HG03460 (cell line): ENCODE measurements at regions not wholly inside any gene's neighbourhood (a gene's known extent, or its start where the extent isn't known, plus 50 kb on each side); places are given as distances from the start of the nearest gene placed in this dataset.
"Not testable (repeated sequence)": the region's sequence is repeated elsewhere in the genome, so short reads cannot be mapped to it uniquely, and the experiment has no call there.

Source experiments
- ATAC-seq: cut with Tn5 transposase; IDR thresholded peaks from one replicate; pipeline ENCODE4 v1.9.1; 2021; ENCODE audit not compliant: unreplicated experiment

DNA sequence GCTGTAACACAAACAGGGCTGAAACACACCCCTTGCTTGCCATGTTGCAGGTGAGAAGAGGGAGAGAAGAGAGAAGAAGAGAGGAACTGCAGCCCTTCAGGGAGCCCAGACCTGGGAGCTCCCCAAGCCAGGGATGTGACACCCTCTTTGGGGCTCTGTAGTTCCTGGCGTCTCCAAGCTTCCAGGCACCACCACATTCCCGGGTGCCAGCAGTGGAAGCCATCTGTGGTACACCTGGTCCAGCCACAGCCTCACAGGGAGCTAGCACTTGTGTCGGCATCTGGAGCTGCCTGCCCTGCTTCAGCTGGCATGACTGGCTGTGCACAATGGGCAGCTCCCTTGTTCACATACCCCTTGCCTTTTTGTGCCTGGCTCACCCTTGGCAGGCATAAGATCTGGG lies 182.1 kb downstream of the DEPDC1B start:
- ATAC-seq = no peak

DNA sequence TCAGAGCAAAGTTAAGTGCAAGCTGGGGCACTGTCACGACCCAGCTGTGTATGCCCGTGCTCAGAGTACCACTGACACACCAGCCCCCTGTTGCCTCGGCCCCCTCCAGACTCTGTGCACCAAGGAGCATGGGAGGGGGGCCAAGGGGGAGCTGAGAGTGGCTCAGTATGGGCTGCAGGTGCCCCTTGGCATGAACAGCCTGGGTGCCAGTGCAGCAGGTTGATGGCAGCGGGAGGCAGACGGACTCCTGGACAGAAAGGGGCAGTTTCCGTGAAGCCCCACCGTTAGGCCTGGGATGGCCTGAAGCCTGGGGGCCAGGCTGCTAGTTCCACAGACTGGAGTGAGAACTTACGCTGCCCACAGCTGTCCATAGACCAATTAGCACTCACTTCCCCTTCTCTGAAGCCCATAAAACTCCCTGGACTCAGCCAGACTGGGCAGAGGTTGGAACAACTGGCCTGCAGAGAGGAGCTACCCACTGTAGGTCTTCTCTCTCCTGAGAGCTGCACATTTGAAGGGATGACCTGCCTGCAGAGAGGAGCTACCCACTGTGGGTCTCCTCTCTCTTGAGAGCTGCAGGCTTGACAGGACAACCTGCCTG lies 182.8 kb downstream of the DEPDC1B start:
- no peak for ATAC-seq

GRCh38 chr5:60516688-60517087 lies 183.3 kb downstream of the DEPDC1B start:
- no peak for ATAC-seq

DNA sequence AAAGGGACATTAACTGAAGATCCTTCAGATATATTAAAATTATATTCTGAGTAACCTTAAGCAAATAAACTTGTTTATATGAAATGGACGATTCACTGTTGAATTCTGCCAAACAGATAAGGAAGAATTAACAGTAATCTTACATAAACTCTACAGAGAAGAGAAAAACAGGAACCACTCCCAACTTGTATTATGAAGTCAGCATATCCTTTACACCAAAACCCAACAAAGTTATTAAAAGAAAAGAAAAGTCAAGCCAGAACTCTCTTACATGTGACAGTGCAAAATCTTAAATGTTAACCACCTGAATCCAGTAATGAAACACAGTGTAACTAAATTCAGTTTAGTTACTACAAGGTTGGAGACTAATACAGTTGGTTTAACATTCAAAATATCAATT lies 185.8 kb downstream of the DEPDC1B start:
- no peak for ATAC-seq

DNA sequence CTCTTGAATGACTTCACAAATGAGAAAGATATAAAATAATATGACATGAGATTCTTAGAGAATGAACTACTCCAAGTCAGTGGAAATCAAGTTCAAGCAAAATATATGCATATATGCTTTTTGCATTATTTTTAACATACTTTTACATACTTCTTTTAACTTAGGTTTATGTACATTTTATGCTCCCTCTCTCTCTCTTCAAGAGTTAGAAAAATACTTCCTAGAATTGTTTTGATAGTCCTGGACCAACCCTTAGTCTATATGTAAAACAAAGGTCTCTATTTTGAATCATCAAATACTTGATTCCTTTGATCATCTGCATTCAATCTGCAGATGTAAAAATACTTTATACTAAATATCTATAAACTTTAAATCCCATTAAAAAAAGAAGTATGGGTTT lies 187.8 kb downstream of the DEPDC1B start:
- ATAC-seq = no peak

GRCh38 chr5:60510663-60511062 lies 189.3 kb downstream of the DEPDC1B start:
- no peak for ATAC-seq

DNA sequence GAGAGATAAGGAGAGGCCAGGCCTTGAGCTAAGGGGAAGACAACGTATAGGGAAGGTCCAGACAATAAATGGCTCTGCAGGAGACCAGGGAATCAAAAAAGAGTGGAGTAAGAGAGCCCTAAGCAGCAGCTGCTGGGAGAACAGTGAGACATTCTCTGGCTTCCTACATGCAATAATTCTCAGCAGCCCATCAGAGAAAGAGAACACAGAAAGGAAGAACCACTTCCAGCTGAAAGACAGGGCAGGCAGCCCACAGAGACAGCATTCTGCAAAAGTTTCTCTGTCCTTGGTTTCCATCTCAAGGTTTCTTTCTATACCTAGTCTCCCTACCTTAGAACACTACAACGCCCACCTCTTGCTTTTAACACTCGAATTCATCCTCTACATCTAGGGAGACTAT lies 189.9 kb downstream of the DEPDC1B start:
- ATAC-seq = no peak

DNA sequence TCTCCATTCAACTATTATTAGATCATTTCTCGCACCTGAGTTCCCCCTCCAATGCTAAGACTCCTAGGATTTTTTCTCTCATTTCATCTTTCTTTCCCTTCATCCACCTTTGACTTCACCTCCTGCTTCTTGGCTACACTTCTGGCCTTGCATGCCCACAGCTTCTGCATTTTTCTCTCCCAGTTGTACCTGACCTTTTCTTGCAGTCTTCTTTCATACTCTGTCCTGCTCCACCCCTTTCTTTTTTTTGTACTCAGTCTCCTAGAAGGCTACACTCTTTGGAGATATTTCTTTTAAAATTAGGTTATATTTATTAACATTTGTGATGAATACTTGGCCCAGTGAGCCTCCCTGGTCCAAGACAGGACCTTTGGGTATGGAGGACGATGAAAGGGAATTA lies 190.4 kb downstream of the DEPDC1B start:
- no peak for ATAC-seq

DNA sequence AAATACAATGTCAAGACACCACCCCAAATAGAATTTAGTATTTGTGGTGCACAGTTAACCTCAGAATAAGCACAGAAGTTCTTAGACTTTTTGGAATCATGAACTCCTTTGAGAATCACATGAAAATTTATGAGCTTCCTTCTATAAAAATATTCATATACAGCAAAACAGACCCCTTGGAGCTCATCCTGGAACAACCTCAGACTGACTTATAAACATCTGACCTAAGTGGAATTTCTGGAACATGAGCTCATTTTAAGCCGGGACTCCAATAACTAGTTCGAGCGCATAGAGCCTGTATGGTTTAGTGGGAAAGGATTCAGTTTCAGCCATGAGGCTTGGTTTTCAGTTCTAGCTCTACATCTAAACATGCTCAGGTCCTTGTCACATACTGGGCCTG lies 192.3 kb downstream of the DEPDC1B start:
- no peak for ATAC-seq

DNA sequence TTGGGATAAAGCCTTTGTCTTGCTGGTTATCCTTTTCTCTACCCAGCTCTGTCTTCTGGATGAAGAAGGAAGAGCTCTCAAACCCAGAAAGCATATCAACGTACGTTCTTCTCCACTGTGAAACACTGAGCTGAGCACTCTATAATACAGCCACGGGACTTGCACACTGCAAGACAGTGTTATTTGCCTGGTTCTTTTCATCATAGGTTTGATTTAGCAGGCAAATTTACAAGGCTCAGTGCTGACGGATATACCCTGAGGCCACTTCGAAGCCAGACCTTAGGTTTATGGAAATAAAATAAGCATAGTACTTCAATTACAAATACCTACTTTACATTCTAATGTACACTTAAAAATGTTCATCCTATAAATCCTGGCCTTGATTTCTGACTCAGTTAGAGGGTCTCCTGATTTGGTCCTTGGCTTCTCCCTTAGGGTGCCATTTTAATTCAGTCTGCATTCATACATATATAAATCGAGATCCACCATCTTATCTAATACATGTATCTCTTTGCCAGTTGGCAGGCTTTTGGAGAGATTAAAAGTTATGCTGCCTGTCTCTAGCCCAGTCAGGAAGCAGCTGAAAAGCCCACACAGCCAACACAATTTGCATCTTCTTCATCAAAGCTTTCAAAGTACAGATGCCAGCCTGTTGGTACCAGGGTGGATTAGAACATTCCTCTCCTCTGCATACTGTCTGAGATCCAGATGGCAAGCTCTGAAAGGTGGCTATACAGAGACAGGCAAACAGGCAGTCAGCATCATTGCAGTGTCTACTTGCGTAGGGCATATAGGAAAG lies 194.4 kb downstream of the DEPDC1B start:
- no peak for ATAC-seq

DNA sequence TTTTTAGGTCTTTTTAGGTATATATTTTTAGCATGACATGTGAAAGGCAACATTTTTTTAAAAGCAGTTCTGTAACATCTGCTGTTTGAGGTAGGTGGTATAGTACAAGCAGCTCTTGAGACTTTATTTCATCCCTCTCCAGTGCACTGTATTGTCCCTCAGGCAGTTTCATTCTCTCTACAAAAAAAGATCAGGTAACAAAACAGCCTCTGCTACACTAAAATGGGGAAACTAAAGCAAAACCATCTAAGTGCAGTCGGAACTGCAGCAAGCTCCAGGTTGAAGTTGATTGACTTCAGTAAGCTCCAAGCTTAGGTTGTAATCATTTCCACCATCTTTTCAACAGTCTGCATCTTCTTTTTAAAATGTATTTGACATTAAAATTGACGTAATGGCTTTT lies 195.6 kb downstream of the DEPDC1B start:
- peak; percentile 67 for ATAC-seq

DNA sequence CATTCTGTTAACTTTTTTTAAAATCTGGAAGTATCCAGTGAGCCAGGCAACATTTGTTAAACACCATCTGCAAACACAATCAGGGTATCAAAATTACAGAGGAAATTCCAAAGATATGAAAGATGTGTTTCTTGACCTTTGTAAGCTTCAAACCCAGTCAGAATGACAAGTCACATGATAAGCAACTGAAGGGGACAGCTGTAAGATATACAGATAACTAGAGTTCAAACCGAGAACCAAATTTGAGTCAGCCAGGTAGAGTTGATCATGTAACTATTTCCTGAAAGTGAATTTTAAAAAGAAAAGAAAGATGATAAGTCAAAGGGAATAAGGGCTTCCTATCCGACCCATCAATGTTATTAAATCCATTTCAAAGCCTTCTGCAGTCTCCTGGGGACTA lies 196.2 kb downstream of the DEPDC1B start:
- peak; percentile 83 for ATAC-seq

DNA sequence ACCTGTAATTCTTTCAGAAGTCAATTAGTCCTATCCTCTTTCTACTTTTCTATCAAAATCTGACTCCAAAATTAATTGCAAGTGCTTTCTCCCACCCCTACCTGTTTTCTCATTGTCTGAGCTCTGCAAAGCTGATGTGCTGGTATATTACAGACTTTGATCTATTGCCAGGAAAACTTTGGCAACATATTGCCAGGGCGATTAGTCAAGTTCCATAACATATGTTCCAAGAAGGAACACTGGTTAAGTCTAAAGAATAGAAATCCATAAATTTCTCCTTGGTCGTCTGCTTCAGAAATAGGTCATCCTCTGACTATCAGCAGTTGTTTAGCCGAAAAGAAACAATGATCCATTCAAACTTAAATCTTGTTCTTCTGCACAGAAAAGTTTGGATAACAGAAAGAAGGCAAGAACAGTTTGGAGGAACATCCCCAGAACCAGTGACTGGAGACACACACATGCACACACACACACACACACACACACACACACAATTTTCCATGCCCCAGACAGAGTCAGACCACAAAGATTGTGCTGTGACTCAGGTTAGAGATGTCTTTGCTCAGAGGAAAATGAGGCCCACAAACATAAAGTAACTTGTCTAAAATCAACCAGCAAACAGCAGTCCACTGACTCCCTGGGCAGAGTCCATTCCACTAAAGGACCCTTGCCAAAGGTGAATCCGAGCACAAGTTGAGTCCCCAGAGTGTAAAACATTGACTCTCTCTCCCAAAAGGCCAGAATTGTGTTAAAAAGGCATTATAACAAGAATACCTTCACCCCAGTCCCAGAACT lies 202.1 kb downstream of the DEPDC1B start:
- ATAC-seq = no peak

DNA sequence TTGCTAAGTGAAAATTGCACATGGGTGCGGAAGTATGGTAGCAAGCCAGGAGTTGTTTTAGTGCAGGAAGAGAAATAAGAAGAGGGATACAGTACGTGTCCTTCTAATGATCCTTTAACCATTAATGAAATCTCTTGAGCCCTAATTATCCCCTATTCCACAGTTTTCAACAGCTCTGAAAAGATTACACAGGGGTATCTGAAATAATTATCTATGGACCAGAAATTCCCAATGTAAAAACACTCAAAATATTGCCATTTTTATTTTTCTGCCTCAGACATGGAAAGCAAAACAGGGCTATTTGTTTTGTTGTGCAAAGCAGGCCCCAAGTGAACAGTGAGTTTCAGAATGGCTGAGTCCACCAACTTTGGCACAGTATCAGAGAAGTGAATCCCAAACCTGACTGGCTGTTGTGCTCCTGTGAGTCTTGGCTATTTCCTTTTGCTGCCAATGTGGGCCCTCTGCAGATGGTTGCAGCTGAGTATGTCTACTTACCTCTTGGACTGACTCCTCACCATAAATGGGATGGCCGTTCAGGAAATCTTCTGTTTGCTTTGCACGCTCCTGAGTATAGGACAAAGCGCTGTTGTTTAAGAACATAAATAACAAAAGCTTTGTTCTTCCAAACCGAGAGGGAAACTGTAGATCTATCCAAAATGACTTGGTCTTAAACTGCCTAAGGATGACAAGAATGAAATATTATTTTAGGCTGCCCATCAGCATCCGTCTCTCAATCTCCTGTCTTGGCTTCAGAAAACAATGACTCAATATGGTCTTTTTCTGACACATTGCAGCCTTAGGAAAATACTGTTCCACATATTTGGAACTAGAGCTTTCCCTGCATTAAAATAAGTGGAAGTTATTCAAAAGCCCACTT lies 204.1 kb downstream of the DEPDC1B start:
- ATAC-seq = no peak

DNA sequence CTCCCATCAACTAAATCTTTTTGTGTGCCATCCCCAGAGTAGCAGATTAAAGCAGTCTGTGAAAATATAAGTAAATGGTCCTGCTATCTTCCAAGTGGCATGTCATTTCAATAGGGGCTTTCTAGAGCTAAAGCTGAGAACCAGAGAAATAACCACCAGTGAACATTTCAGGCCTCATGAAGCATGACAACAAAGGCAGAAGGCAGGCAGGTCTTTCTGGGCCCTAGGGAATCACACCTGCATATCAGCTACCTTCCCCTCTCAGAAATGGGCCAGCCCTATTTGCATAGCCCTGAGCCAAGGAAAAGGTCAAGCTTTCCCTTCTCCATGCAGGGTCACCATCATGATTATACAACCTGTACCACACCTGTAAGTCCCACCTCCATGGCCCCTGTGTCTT lies 205.3 kb downstream of the DEPDC1B start:
- peak; percentile 84 for ATAC-seq

DNA sequence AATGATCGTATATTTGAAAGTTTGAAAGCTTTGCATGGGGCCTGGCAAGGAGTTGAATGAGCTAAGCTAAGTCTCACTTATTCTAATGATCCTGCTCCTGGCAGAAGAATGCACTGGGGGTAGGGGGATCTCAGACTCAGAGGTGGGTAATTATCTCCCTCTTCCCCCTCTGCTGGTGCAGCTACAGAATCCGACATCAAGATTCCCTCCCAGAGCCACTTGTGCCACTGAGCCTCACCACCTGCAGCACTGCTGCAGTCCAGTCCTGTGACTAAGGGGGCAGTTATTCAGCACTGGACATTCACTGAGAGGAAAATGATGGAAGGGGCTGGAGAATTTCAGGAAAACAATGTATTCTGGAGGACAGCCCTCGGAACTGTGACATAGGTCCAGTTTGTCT lies 205.8 kb downstream of the DEPDC1B start:
- no peak for ATAC-seq

- ATAC-seq = no peak
Measured at GRCh38 chr5:60493372-60493771, 206.6 kb downstream of the DEPDC1B start.

GRCh38 chr5:60492958-60493357 lies 207.0 kb downstream of the DEPDC1B start:
- no peak for ATAC-seq

- ATAC-seq = not testable (repeated sequence)
Measured at GRCh38 chr5:60492358-60492757, 207.6 kb downstream of the DEPDC1B start.

- no peak for ATAC-seq
Measured at GRCh38 chr5:60490597-60491166, 209.3 kb downstream of the DEPDC1B start.

DNA sequence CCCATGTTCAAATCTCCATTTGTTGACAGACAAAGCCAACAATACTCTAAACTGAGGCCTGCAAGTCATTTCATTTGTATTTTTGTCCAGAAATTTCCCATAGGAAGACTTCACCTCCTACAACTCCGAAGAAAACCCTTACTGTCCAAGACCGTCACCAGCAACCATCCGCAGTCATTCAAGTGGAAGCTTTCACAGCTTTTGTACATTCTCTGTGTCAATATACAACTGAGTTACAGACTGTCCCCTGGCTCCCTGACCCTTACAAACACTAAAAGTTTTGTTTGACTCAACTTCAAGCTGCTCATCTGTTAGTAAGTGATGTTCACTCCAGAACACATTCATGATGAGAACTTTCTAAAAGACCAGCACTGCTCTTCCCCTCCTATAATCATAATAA lies 210.1 kb downstream of the DEPDC1B start:
- ATAC-seq = no peak
